RWPE2 (cell line): ENCODE measurements at regions not wholly inside any gene's neighbourhood (a gene's known extent, or its start where the extent isn't known, plus 50 kb on each side); places are given as distances from the start of the nearest gene placed in this dataset.

Experiments used
- ATAC-seq: fragments of 200-7000 bp; cut with Tn5 transposase; 3 replicates; pipeline ENCODE4 v1.9.1; 2021; ENCODE audit warnings: low read depth
- DNase-seq: peaks from one replicate; pipeline ENCODE4 v3.0.0-alpha.2; 2020; ENCODE audit warnings: low spot score
- H3K27ac ChIP-seq: fragments of 450-650 bp; 2 replicates; pipeline ENCODE4 v1.5.1; 2017; ENCODE audit warnings: mild to moderate bottlenecking; ENCODE audit not compliant: poor library complexity, severe bottlenecking
- H3K27me3 ChIP-seq: fragments of 250-450 bp; sonication (Bioruptor Pico); 2 replicates; pipeline ENCODE4 v1.5.1; 2021; ENCODE audit warnings: mild to moderate bottlenecking, moderate library complexity; ENCODE audit not compliant: insufficient read depth, poor library complexity, severe bottlenecking
- H3K36me3 ChIP-seq: fragments of 250-450 bp; sonication (Bioruptor Pico); 2 replicates; pipeline ENCODE4 v1.5.1; 2020; ENCODE audit warnings: low read depth, mild to moderate bottlenecking, moderate library complexity
- H3K4me1 ChIP-seq: fragments of 250-450 bp; sonication (Bioruptor Pico); 2 replicates; pipeline ENCODE4 v1.5.1; 2021; ENCODE audit warnings: mild to moderate bottlenecking, moderate library complexity; ENCODE audit not compliant: insufficient read depth, poor library complexity, severe bottlenecking
- H3K4me3 ChIP-seq: fragments of 250-450 bp; sonication (Bioruptor Pico); 2 replicates; pipeline ENCODE4 v1.5.1; 2021; ENCODE audit warnings: mild to moderate bottlenecking, moderate library complexity; ENCODE audit not compliant: severe bottlenecking
- H3K9me3 ChIP-seq: fragments of 250-450 bp; sonication (Bioruptor Pico); 2 replicates; pipeline ENCODE4 v1.5.1; 2021; ENCODE audit warnings: mild to moderate bottlenecking, moderate library complexity; ENCODE audit not compliant: severe bottlenecking
- CTCF ChIP-seq: fragments of 450-650 bp; IDR thresholded peaks from one replicate; pipeline ENCODE4 v1.5.1; 2017; ENCODE audit warnings: mild to moderate bottlenecking, moderate library complexity; ENCODE audit not compliant: poor library complexity, severe bottlenecking

DNA sequence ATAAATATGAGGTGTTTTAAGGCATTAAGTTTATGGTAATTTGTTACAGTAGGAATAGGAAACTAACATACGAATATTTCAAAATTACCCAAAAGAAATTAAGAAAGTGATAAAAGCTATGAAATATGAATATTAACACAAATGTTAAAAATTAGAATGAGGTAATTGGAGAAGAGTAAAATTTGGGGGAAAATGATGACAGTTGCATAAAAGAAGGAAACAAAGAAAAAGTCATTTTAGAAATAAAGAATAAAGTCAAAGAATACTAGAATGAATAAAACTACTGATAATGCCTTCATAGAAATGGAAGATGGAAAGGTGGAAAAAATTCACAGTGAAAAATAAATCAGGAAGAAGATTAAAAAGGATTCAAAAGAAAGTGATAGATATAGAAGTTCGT lies 522.9 kb upstream of the NR3C2 start:
- Histone ChIP-seq H3K9me3 (no peaks in the 10 kb centered on the region), H3K4me1 (no peaks in the 10 kb centered on the region), H3K27me3 (no peaks in the 10 kb centered on the region), H3K4me3 (no peak overlapping the region), H3K36me3 (no peaks in the 10 kb centered on the region), H3K27ac (no peak overlapping the region)
- DNase-seq (no peak), ATAC-seq (no peak)
- no peak for TF ChIP-seq CTCF

DNA sequence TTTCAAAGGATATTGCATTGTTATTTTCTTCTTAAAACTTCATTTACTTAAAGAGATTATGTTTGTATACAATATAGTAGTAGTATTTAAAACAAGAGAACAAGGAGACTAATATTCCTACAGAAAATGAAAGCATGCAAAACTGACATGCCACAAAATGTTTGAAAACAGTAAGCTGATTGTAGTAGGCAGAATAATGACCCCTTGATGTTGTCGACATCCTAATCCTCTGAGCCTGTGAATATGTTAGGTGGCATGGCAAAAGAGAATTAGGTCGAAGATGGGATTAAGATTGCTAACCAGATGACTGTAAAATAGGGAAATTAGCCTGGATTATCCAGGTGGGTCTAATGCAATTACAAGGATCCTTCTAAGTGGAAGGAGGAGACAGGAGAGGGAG lies 522.2 kb upstream of the NR3C2 start:
- Histone ChIP-seq H3K4me1 (no peaks in the 10 kb centered on the region), H3K9me3 (no peaks in the 10 kb centered on the region), H3K4me3 (no peak overlapping the region), H3K27ac (no peak overlapping the region), H3K27me3 (no peaks in the 10 kb centered on the region), H3K36me3 (no peaks in the 10 kb centered on the region)
- TF ChIP-seq CTCF: no peak
- ATAC-seq (no peak), DNase-seq (no peak)

GRCh38 chr4:148962539-148963290 lies 520.5 kb upstream of the NR3C2 start:
- no peaks in the 10 kb centered on the region for H3K27me3 ChIP-seq
- no peak for TF ChIP-seq CTCF

DNA sequence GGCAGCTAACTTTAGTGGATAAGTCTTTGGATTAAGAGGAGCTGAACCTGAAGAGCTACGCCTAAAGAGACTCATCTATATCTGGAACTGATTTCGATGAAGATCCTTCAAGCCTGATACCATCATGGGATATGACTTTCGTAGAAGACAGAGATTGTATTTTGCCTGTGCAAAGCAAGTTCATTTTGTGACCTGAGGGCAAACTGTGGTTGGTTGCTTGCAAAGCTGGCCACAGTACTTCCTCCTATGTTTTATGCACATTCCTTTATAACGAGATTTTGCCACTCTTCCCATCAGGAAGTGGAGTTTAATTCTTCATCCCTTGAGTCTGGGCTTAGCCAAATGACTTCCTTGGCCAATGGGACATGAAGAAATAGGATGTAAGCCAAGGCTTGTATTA lies 519.3 kb upstream of the NR3C2 start:
- no peak for ATAC-seq
- TF ChIP-seq CTCF: no peak
- H3K9me3 ChIP-seq: no peaks in the 10 kb centered on the region
- H3K4me1 ChIP-seq: no peaks in the 10 kb centered on the region
- no peak for DNase-seq
- no peak overlapping the region for H3K4me3 ChIP-seq
- H3K27ac ChIP-seq: no peak overlapping the region
- H3K36me3 ChIP-seq: no peaks in the 10 kb centered on the region
- no peaks in the 10 kb centered on the region for H3K27me3 ChIP-seq

More at GRCh38 chr4:148962539-148963290, 520.5 kb upstream of the NR3C2 start:
- Histone ChIP-seq H3K9me3 (no peaks in the 10 kb centered on the region), H3K4me1 (no peaks in the 10 kb centered on the region), H3K36me3 (no peaks in the 10 kb centered on the region), H3K4me3 (no peak overlapping the region), H3K27ac (no peak overlapping the region)
- ATAC-seq: no peak; the same call in 2 of the 3 replicates
- no peak for DNase-seq

GRCh38 chr4:148958317-148958716 lies 516.1 kb upstream of the NR3C2 start:
- ATAC-seq: no peak
- no peaks in the 10 kb centered on the region for H3K27me3 ChIP-seq
- DNase-seq: no peak
- no peak for TF ChIP-seq CTCF
- H3K4me1 ChIP-seq: no peaks in the 10 kb centered on the region
- no peak overlapping the region for H3K27ac ChIP-seq
- no peak overlapping the region for H3K4me3 ChIP-seq
- no peaks in the 10 kb centered on the region for H3K9me3 ChIP-seq
- no peaks in the 10 kb centered on the region for H3K36me3 ChIP-seq
